ENCODE measurements at regions not wholly inside any gene's neighbourhood (a gene's known extent, or its start where the extent isn't known, plus 50 kb on each side); places are given as distances from the start of the nearest gene placed in this dataset.

DNA sequence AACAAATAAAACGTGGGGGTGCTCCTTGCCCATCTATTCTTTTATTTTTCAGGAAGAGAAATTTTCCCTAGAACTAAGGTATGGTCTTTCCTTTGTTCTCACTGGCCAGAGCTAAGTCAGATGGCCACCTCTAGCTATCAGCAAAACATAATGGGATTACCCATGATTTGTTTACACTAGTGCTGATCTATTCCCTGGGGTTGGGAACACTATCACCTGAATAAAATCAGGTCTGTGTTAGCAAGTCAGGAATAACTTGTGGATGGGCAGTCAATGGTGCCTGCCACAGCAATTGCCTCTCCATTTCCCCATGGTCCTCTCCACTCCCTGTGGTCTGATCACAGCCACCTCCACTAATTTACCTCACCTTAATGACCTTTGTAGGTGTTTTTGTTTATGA lies 181.7 kb upstream of the CADPS start:
- no peaks in the 10 kb centered on the region for H3K9me3 ChIP-seq (ENCODE audit: control insufficient read depth in 2 of 3, insufficient read depth in 1 of 3, low read length in 3 of 3)
- intact Hi-C loops (cut with DNase I), result no loop called here
- no peaks in the 10 kb centered on the region for H3K4me1 ChIP-seq (ENCODE audit: control insufficient read depth in 2 of 3, insufficient read depth in 2 of 3, low read depth in 1 of 3, low read length in 3 of 3)
- no peak overlapping the region for H3K9ac ChIP-seq (ENCODE audit: low read length in 3 of 3)
- H3K27ac ChIP-seq (ENCODE audit: low read depth in 2 of 2, low read length in 2 of 2), result no peak overlapping the region
- DNase-seq, result no peak
- H3K36me3 ChIP-seq (ENCODE audit: control insufficient read depth in 2 of 3, insufficient read depth in 3 of 3, low read length in 3 of 3), result no peaks in the 10 kb centered on the region
- no peak overlapping the region for H3K4me3 ChIP-seq (ENCODE audit: low read length in 3 of 3)
- TF ChIP-seq, protein P1, sequence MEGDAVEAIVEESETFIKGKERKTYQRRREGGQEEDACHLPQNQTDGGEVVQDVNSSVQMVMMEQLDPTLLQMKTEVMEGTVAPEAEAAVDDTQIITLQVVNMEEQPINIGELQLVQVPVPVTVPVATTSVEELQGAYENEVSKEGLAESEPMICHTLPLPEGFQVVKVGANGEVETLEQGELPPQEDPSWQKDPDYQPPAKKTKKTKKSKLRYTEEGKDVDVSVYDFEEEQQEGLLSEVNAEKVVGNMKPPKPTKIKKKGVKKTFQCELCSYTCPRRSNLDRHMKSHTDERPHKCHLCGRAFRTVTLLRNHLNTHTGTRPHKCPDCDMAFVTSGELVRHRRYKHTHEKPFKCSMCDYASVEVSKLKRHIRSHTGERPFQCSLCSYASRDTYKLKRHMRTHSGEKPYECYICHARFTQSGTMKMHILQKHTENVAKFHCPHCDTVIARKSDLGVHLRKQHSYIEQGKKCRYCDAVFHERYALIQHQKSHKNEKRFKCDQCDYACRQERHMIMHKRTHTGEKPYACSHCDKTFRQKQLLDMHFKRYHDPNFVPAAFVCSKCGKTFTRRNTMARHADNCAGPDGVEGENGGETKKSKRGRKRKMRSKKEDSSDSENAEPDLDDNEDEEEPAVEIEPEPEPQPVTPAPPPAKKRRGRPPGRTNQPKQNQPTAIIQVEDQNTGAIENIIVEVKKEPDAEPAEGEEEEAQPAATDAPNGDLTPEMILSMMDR (IDR thresholded peaks at IDR 0.05; ENCODE audit: borderline replicate concordance, extremely low read depth, insufficient read depth), result no peak
- no peak for FAIRE-seq
- no peaks in the 10 kb centered on the region for H3K27me3 ChIP-seq (ENCODE audit: control insufficient read depth, insufficient read depth, low read length)

DNA sequence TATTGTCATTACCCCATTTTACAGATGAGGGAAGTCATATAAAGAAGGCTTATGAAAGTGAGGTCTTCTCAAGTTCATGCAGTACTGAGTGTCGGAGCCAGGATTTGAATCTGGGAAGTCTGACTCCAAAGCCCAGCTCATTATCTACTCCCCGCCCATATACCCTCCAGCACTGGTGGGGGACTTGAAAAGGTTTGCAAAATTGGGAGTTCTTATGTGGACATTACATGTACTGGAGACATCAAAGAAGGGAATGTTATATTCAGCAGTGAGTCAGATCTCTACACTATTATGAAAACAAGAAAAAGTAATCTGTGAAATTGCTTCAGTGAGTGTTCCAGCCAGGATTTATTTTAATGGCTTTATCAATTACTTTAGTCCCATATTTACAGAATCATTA lies 185.2 kb upstream of the CADPS start:
- Histone ChIP-seq H3K9me3 (ENCODE audit: control insufficient read depth in 2 of 3, insufficient read depth in 1 of 3, low read length in 3 of 3) (no peaks in the 10 kb centered on the region), H3K9ac (ENCODE audit: low read length in 3 of 3) (no peak overlapping the region), H3K36me3 (ENCODE audit: control insufficient read depth in 2 of 3, insufficient read depth in 3 of 3, low read length in 3 of 3) (no peaks in the 10 kb centered on the region), H3K27ac (ENCODE audit: low read depth in 2 of 2, low read length in 2 of 2) (no peak overlapping the region), H3K4me3 (ENCODE audit: low read length in 3 of 3) (no peak overlapping the region), H3K4me1 (ENCODE audit: control insufficient read depth in 2 of 3, insufficient read depth in 2 of 3, low read depth in 1 of 3, low read length in 3 of 3) (no peaks in the 10 kb centered on the region), H3K27me3 (ENCODE audit: control insufficient read depth, insufficient read depth, low read length) (no peaks in the 10 kb centered on the region)
- FAIRE-seq, result no peak
- intact Hi-C loops (cut with DNase I), result no loop called here
- no peak for DNase-seq
- TF ChIP-seq, protein P1 (IDR thresholded peaks at IDR 0.05; ENCODE audit: borderline replicate concordance, extremely low read depth, insufficient read depth), result no peak

DNA sequence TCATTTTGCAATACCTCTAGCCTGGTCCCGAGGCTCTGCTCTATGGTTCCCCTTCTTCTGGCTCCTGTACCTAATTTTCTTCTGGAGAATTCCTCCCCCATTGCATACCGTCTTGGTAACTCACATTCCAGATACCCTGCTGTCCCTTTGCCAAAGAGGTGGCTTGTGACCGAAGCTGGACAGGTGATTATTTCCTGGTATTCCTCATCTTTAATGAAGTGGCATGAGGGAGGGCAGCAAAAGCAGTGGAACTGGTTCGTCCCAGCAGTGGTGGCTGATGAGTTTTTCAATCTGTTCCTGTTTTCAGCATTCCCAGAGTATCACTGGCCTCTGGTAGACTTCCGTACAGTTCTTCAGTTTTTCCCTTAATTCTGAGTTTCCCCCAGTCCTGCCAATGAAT lies 186.2 kb upstream of the CADPS start:
- Histone ChIP-seq H3K27me3 (ENCODE audit: control insufficient read depth, insufficient read depth, low read length) (no peaks in the 10 kb centered on the region), H3K9me3 (ENCODE audit: control insufficient read depth in 2 of 3, insufficient read depth in 1 of 3, low read length in 3 of 3) (no peaks in the 10 kb centered on the region), H3K9ac (ENCODE audit: low read length in 3 of 3) (no peak overlapping the region), H3K27ac (ENCODE audit: low read depth in 2 of 2, low read length in 2 of 2) (no peak overlapping the region), H3K4me3 (ENCODE audit: low read length in 3 of 3) (no peak overlapping the region), H3K36me3 (ENCODE audit: control insufficient read depth in 2 of 3, insufficient read depth in 3 of 3, low read length in 3 of 3) (no peaks in the 10 kb centered on the region), H3K4me1 (ENCODE audit: control insufficient read depth in 2 of 3, insufficient read depth in 2 of 3, low read depth in 1 of 3, low read length in 3 of 3) (no peaks in the 10 kb centered on the region)
- TF ChIP-seq, protein P1 (IDR thresholded peaks at IDR 0.05; ENCODE audit: borderline replicate concordance, extremely low read depth, insufficient read depth), result no peak
- DNase-seq (no peak), FAIRE-seq (no peak)
- intact Hi-C loops (cut with DNase I), result no loop called here

DNA sequence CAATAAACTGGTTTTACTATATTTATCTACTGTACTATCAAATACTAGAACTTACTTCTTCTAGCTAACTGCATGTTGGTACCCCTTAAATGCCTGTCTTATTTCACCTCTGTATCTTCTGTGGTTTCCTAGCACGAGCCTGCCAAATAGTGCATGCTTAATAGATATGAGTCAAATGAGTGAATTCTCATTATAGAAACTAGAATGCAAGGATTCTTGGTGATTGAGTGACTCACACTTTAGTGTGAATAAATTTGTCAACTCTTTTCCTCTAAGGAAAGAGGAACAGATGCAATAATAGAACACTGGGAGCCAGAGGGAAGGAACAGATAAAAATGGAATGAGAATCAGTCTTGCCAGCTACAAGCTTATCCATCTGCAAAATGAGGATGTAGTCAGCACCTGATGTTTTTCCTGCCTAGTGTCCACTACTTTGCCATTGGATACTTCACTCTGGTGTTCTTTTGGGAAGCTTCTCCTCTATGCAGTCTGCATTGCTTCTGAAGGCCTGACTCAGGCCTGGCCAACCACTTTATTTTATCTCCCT lies 189.1 kb upstream of the CADPS start:
- no peak for FAIRE-seq
- no peaks in the 10 kb centered on the region for H3K4me1 ChIP-seq (ENCODE audit: control insufficient read depth in 2 of 3, insufficient read depth in 2 of 3, low read depth in 1 of 3, low read length in 3 of 3)
- H3K4me3 ChIP-seq (ENCODE audit: low read length in 3 of 3), result no peak overlapping the region
- DNase-seq, result no peak
- H3K36me3 ChIP-seq (ENCODE audit: control insufficient read depth in 2 of 3, insufficient read depth in 3 of 3, low read length in 3 of 3), result no peaks in the 10 kb centered on the region
- TF ChIP-seq, protein P1 (IDR thresholded peaks at IDR 0.05; ENCODE audit: borderline replicate concordance, extremely low read depth, insufficient read depth), result no peak
- H3K27me3 ChIP-seq (ENCODE audit: control insufficient read depth, insufficient read depth, low read length), result no peaks in the 10 kb centered on the region
- no peak overlapping the region for H3K9ac ChIP-seq (ENCODE audit: low read length in 3 of 3)
- intact Hi-C loops (cut with DNase I), result no loop called here
- H3K9me3 ChIP-seq (ENCODE audit: control insufficient read depth in 2 of 3, insufficient read depth in 1 of 3, low read length in 3 of 3), result no peaks in the 10 kb centered on the region
- no peak overlapping the region for H3K27ac ChIP-seq (ENCODE audit: low read depth in 2 of 2, low read length in 2 of 2)
